Mucosa of gallbladder (tissue), 1 donor: ENCODE measurements at regions not wholly inside any gene's neighbourhood (a gene's known extent, or its start where the extent isn't known, plus 50 kb on each side); places are given as distances from the start of the nearest gene placed in this dataset.
A peak's percentile ranks its signal among the peaks of the same experiment; 100 is the strongest.
"Not testable (repeated sequence)": the region's sequence is repeated elsewhere in the genome, so short reads cannot be mapped to it uniquely, and the experiment has no call there.

Source experiments
- DNase-seq: peaks from one replicate; pipeline ENCODE4 v3.0.0-alpha.2; 2020; ENCODE audit warnings: low spot score
- donor health status: DM: no; HTN: no; CAD: no.

GRCh38 chr7:69076566-69076965 is 521.7 kb upstream of the AUTS2 start:
- no peak for DNase-seq

- peak; percentile 12 for DNase-seq
Observed at GRCh38 chr7:69078997-69079769, 519.1 kb upstream of the AUTS2 start.

- DNase-seq: not testable (repeated sequence)
Observed at GRCh38 chr7:69087281-69087680, 511.0 kb upstream of the AUTS2 start.

GRCh38 chr7:69088185-69088584 is 510.1 kb upstream of the AUTS2 start:
- DNase-seq: no peak

GRCh38 chr7:69090936-69091335 is 507.3 kb upstream of the AUTS2 start:
- DNase-seq: no peak

- DNase-seq: no peak
Observed at GRCh38 chr7:69091521-69091920, 506.8 kb upstream of the AUTS2 start.

- no peak for DNase-seq
Observed at GRCh38 chr7:69095127-69095526, 503.1 kb upstream of the AUTS2 start.

GRCh38 chr7:69095649-69096048 is 502.6 kb upstream of the AUTS2 start:
- DNase-seq: no peak

DNA sequence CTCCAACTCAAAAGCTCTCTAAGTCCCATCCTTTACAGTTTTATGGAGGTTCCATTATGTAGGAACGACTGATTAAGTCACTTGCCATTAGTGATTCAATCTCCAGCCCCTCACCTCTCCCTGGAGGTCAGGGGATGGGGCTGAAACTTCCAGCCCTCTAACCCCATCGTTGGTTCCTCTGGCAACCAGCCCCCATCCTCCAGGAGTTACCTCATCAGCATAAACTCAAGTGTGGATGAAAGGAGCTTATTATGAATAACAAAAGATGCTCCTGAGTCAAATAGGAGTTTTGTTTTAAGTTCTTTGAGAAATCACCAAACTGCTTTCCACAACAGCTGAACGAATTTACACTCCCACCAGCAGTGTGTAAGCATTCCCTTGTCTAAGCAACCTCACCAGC is 494.3 kb upstream of the AUTS2 start:
- DNase-seq: no peak

GRCh38 chr7:69105092-69105491 is 493.2 kb upstream of the AUTS2 start:
- no peak for DNase-seq

- no peak for DNase-seq
Observed at GRCh38 chr7:69105981-69106380, 492.3 kb upstream of the AUTS2 start.

- not testable (repeated sequence) for DNase-seq
Observed at GRCh38 chr7:69106449-69106848, 491.8 kb upstream of the AUTS2 start.

DNA sequence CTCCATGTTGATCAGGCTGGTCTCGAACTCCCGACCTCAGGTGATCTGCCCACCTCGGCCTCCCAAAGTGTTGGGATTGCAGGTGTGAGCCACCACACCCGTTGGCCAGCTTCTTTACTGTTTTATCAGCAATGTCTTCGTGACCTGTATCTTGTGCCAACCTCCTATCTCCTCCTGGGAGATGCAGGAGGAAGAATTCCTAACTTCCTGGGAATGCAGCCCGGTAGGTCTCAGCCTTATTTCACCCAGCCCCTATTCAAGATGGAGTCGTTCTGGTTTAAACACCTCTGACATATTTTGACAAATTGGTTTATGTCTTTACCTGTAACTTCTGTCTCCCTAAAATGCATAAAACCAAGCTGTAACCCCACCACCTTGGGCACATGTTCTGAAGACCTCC is 491.3 kb upstream of the AUTS2 start:
- not testable (repeated sequence) for DNase-seq

DNA sequence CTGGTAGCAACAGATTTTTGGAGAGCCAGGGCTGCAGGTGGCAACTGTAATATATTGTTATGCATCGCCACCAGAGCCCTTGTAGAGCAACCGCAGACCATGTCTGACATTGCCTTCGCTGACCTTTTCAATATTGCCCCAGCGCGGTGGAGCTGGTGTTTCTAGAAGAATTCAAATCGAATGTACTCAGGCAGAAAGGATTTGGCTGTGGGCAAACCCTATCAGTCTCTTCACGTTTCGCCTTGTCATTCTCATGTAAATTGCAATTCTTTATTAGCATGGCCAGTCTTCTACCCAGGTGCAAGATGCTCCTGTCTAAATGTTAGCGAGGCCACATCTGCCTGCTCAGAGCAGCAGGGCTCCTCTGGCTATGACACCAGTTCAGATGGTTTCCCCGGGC is 490.2 kb upstream of the AUTS2 start:
- DNase-seq: no peak

- DNase-seq: no peak
Observed at GRCh38 chr7:69109246-69109645, 489.0 kb upstream of the AUTS2 start.

DNA sequence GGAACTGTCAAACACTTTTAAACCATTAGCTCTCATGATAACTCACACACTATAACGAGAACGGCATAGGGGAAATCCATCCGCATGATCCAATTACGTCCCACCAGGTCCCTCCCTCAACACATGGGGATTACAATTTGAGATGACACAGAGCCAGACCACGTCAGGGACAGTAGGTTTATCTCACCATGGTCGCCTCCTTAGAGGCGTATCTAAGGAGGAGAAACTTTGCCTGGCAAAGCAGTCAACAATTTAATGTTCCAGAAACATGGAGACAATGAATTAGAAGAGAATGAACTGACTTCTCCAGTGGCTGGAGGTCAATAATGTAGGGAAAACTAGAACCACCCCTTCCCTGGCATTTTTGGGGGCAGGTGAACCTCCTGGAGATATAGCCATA is 488.4 kb upstream of the AUTS2 start:
- no peak for DNase-seq

DNA sequence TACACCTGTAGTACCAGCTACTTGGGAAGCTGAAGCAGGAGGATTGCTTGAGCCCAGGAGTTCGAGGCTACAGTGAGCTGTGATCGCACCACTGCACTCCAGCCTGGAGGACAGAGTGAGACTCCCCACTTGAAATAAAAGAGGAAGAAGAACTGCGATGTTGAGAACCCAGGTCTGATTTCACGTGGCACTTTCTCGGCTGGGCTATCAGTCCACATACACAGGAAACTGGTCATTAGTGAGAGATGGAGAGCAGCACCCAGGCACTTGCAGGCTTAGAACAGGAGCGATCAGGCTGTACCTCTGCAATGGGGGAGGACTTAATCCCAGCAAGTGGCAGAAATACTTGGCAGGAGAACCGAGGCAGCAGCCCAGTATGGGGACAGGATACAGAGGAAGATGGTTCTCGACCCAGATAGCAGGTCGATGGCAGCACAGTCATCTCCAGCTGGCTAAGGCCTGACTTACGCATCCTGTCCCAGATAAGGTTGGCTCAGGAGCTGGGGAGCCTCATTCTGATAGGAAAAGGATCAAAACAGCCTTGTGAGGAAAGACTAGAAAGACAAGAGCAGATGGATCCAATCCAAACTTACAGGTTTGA is 487.7 kb upstream of the AUTS2 start:
- no peak for DNase-seq

DNA sequence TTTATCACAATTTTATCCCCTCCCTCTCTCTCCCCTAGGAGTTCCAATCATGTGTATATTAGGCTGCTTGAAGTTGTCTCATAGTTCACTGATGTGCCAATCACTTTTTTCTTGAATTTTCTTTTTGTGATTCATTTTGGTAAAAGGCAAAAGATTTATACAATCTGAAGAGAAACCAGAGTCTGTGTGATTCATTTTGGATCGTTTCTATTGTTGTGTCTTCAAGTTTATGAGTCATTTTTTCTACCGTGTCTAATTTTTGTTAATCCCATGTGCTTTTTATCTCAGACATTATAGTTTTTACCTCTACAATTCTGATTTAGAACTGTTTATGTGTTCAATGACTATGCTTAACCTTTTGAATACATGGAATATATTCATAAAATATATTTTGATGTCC is 483.9 kb upstream of the AUTS2 start:
- DNase-seq: no peak

DNA sequence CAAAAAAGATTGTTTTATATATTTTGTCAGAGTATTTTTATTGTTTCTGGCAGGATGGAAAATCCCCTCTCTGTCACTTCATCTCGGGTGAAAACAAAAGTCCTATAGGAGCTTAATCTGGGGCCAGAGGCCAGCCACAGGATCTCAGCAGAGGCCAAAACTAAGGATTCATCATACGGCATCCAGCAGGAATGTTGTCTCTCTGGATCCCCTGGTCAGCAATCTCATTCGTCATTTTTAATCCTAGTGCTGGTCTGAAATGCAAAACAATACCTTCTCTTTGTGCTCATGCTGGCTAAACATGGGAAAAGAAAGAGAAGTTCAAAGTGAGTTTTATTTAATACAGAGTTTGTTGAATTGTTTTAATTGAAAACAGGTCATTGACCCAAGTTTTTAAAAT is 482.5 kb upstream of the AUTS2 start:
- no peak for DNase-seq

DNA sequence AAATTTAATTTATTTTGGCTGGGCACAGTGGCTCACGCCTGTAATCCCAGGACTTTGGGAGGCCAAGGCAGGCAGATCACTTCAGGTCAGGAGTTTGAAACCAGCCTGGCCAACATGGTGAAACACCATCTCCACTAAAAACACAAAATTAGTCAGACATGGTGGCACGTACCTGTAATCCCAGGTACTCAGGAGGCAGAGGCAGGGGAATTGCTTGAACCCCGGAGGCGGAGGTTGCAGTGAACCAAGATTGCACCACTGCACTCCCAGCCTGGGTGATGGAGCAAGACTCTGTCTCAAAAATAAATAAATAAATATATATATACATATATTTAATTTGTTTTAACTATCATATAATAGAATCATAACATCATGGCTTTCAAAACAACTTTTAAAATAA is 482.1 kb upstream of the AUTS2 start:
- not testable (repeated sequence) for DNase-seq

DNA sequence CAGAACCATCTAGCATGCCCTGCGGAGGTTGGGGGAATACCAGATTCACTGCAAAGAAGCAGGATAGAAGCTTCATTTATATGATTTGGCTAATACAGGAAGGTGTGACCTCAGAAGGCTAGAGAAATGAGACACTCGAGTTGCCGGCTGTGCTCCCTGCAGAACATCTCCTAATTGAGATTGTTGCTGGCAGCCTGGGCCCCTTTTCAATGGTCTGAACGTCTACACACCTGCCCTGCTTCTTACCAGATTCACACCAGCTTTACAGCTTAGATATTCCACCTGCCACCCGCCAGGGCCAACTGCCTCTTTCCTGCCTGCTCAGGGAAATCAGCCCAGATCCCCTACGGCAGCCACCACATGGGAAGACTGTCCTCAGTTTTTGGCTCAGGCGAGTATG is 475.3 kb upstream of the AUTS2 start:
- DNase-seq: no peak

DNA sequence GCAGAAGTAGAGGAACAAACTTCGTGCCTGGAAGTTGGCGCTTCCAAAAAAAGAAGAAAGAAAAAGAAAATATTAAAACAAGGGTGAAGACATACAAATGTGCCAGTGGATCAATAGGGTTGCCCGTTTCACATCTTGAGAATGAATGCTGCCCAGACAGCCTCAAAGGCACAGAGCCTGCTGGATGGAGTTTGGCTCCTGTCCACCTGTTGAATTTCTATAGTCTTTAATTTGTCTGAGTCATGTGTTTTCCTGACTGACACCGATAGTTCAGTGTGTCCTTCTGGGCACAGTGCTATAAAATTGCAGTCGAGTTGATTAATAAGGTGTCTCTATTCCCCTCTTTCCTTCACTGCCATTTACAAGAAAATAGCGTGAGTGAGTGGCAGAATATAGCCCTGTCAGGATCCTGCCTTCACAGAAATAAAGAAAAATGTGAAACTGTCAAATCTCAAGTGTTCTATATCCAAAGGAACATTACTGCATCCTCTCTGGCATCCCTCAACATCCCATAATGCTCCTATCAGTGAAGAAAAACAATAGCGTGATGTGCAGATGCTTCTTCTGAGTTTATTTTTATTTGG is 471.3 kb upstream of the AUTS2 start:
- DNase-seq: no peak

- DNase-seq: no peak
Observed at GRCh38 chr7:69129524-69129923, 468.8 kb upstream of the AUTS2 start.
